PFSK-1 (cell line): ENCODE measurements at regions not wholly inside any gene's neighbourhood (a gene's known extent, or its start where the extent isn't known, plus 50 kb on each side); places are given as distances from the start of the nearest gene placed in this dataset.

Experiments
- POLR2AphosphoS5 ChIP-seq: IDR thresholded peaks from 2 replicates; pipeline ENCODE4 v1.6.1; 2012; ENCODE audit warnings: low read depth, mild to moderate bottlenecking, control low read depth, low read length, moderate library complexity
- REST ChIP-seq, 2 experiments: IDR thresholded peaks; 2 replicates each; pipeline versions ENCODE4 v1.6.1 to v1.8.0; 2011 to 2012; ENCODE audit warnings: low read depth in 2 of 2, low read length in 2 of 2, control low read depth in 1 of 2, inconsistent platforms in 1 of 2, mild to moderate bottlenecking in 1 of 2, moderate library complexity in 1 of 2; ENCODE audit not compliant: insufficient read depth in 1 of 2
- SIN3A ChIP-seq: IDR thresholded peaks from 2 replicates; pipeline ENCODE4 v1.6.1; 2012; ENCODE audit warnings: mild to moderate bottlenecking, low read length, moderate library complexity, borderline replicate concordance; ENCODE audit not compliant: insufficient read depth
- TAF1 ChIP-seq: IDR thresholded peaks from 2 replicates; pipeline ENCODE4 v1.6.1; 2012; ENCODE audit warnings: low read length, control low read depth, borderline replicate concordance; ENCODE audit not compliant: insufficient read depth

DNA sequence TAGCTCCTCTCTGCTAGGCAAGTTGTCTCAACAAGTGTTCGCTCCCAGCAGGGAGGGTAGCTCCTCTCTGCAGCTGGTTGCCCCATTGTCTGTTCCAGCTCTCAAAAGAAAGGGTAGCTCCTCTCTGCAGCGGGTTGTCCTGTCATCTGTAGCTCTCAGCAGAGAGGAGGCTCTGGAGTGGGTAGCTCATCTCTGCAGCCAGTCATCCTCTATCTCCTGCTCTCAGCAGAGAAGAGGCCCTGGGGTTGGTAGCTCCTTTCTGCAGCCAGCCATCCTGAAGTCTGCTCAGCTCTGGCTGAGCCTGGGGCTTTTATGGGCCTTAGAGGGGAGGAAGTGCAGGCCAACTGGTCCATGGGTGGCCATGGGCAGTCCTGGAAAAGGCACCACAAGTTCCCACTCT, 342.7 kb downstream of the PTTG2 start:
- TF ChIP-seq POLR2AphosphoS5 (no peak), TAF1 (no peak), REST (IDR thresholded peaks at IDR 0.05; ENCODE audit: insufficient read depth in 1 of 2, low read depth in 2 of 2, low read length in 2 of 2) (no peak), SIN3A (no peak)
